DMS79 (cell line): ENCODE measurements at regions not wholly inside any gene's neighbourhood (a gene's known extent, or its start where the extent isn't known, plus 50 kb on each side); places are given as distances from the start of the nearest gene placed in this dataset.

Source experiments
- DNase-seq: peaks from one replicate; lab custom pipeline; 2025; lab: John Stamatoyannopoulos, UW

- DNase-seq: no peak
These were observed 104.5 kb upstream of the PRSS58 start for GRCh38 chr7:142362349-142362748.

- no peak for DNase-seq
These were observed 101.9 kb upstream of the PRSS58 start for GRCh38 chr7:142359694-142360279.

- DNase-seq: no peak
These were observed 100.2 kb upstream of the PRSS58 start for GRCh38 chr7:142357953-142358520.

- DNase-seq: no peak
These were observed 98.3 kb upstream of the PRSS58 start for GRCh38 chr7:142356166-142356565.

GRCh38 chr7:142355328-142355727 is 97.5 kb upstream of the PRSS58 start:
- DNase-seq: no peak

GRCh38 chr7:142353147-142354060 is 95.5 kb upstream of the PRSS58 start:
- DNase-seq: no peak

- no peak for DNase-seq
These were observed 94.7 kb upstream of the PRSS58 start for GRCh38 chr7:142352543-142352942.

GRCh38 chr7:142351145-142351544 is 93.3 kb upstream of the PRSS58 start:
- DNase-seq: no peak

- no peak for DNase-seq
These were observed 92.0 kb upstream of the PRSS58 start for GRCh38 chr7:142349670-142350405.

- no peak for DNase-seq
These were observed 91.1 kb upstream of the PRSS58 start for GRCh38 chr7:142348921-142349405.

GRCh38 chr7:142348100-142348499 is 90.2 kb upstream of the PRSS58 start:
- DNase-seq: no peak

- no peak for DNase-seq
These were observed 89.2 kb upstream of the PRSS58 start for GRCh38 chr7:142347091-142347490.

- DNase-seq: no peak
These were observed 88.0 kb upstream of the PRSS58 start for GRCh38 chr7:142345811-142346210.

- no peak for DNase-seq
These were observed 81.0 kb upstream of the PRSS58 start for GRCh38 chr7:142338633-142339501.

GRCh38 chr7:142337054-142338001 is 79.5 kb upstream of the PRSS58 start:
- DNase-seq: no peak

GRCh38 chr7:142334806-142335205 is 76.9 kb upstream of the PRSS58 start:
- no peak for DNase-seq

GRCh38 chr7:142334236-142334635 is 76.4 kb upstream of the PRSS58 start:
- no peak for DNase-seq

GRCh38 chr7:142332421-142332820 is 74.6 kb upstream of the PRSS58 start:
- DNase-seq: no peak

GRCh38 chr7:142331941-142332340 is 74.1 kb upstream of the PRSS58 start:
- DNase-seq: no peak
